Thymus (tissue), 11 donors: ENCODE measurements at regions not wholly inside any gene's neighbourhood (a gene's known extent, or its start where the extent isn't known, plus 50 kb on each side); places are given as distances from the start of the nearest gene placed in this dataset.

Experiments
- DNase-seq, 9 donors: peaks; one replicate each; pipeline ENCODE4 v3.0.0-alpha.2; 2013; ENCODE audit warnings: low spot score in 9 of 9, low read depth in 6 of 9, missing footprints in 1 of 9
- H3K27ac ChIP-seq, 2 donors: one replicate each; pipeline ENCODE4 v1.5.1; 2013; ENCODE audit warnings: control low read depth in 1 of 2, low read depth in 1 of 2, low read length in 1 of 2, mild to moderate bottlenecking in 1 of 2, moderate library complexity in 1 of 2
- H3K27me3 ChIP-seq, 2 donors: one replicate each; pipeline ENCODE4 v1.5.1; 2013; ENCODE audit warnings: low read length in 1 of 2; ENCODE audit not compliant: control insufficient read depth in 2 of 2, insufficient read depth in 1 of 2
- H3K36me3 ChIP-seq, 2 donors: one replicate each; pipeline ENCODE4 v1.5.1; 2013; ENCODE audit warnings: low read length in 1 of 2, mild to moderate bottlenecking in 1 of 2, moderate library complexity in 1 of 2; ENCODE audit not compliant: control insufficient read depth in 2 of 2, insufficient read depth in 2 of 2
- H3K4me1 ChIP-seq, 2 donors: one replicate each; pipeline ENCODE4 v1.5.1; 2013; ENCODE audit warnings: low read length in 2 of 2; ENCODE audit not compliant: control insufficient read depth in 2 of 2, insufficient read depth in 2 of 2
- H3K4me3 ChIP-seq, 2 donors: one replicate each; pipeline ENCODE4 v1.5.1; 2013; ENCODE audit warnings: low read length in 2 of 2, control low read depth in 1 of 2, mild to moderate bottlenecking in 1 of 2
- H3K9me3 ChIP-seq, 2 donors: one replicate each; pipeline ENCODE4 v1.5.1; 2013; ENCODE audit warnings: low read length in 1 of 2, mild to moderate bottlenecking in 1 of 2; ENCODE audit not compliant: control insufficient read depth in 2 of 2, insufficient read depth in 1 of 2
- WGBS: extraction: QIAGEN DNeasy Blood & Tissue Kit; methylation state at CpG from one replicate; pipeline ENCODE4 v1.1.7; 2013; 5-methylcytosine and 5-hydroxymethylcytosine counted together
- donor health status: healthy.

GRCh38 chr1:182246783-182247182, 144.8 kb downstream of the GLUL start:
- Histone ChIP-seq H3K36me3 (no peaks in the 10 kb centered on the region), H3K27me3 (no peaks in the 10 kb centered on the region), H3K27ac (no peak overlapping the region), H3K9me3 (no peaks in the 10 kb centered on the region), H3K4me3 (no peak overlapping the region), H3K4me1 (no peaks in the 10 kb centered on the region)
- 87% methylated on average over 5 of the region's 5 CpGs for WGBS
- DNase-seq: no peak

GRCh38 chr1:182245040-182245439, 146.6 kb downstream of the GLUL start:
- Histone ChIP-seq H3K36me3 (no peaks in the 10 kb centered on the region), H3K4me3 (no peak overlapping the region), H3K9me3 (no peaks in the 10 kb centered on the region), H3K27me3 (no peaks in the 10 kb centered on the region), H3K4me1 (no peaks in the 10 kb centered on the region), H3K27ac (no peak overlapping the region)
- WGBS: 99% methylated on average over 4 of the region's 4 CpGs
- no peak for DNase-seq

GRCh38 chr1:182244451-182244850, 147.1 kb downstream of the GLUL start:
- 98% methylated on average over 2 of the region's 2 CpGs for WGBS

GRCh38 chr1:182242641-182243040, 148.9 kb downstream of the GLUL start:
- no peak for DNase-seq
- no peaks in the 10 kb centered on the region for H3K27me3 ChIP-seq
- H3K9me3 ChIP-seq: no peaks in the 10 kb centered on the region
- no peaks in the 10 kb centered on the region for H3K36me3 ChIP-seq
- H3K4me3 ChIP-seq: no peak overlapping the region
- no peak overlapping the region for H3K27ac ChIP-seq
- no peaks in the 10 kb centered on the region for H3K4me1 ChIP-seq

More at GRCh38 chr1:182244451-182244850, 147.1 kb downstream of the GLUL start:
- no peaks in the 10 kb centered on the region for H3K4me1 ChIP-seq
- no peak overlapping the region for H3K4me3 ChIP-seq
- no peak for DNase-seq
- no peaks in the 10 kb centered on the region for H3K36me3 ChIP-seq
- H3K27me3 ChIP-seq: no peaks in the 10 kb centered on the region
- no peaks in the 10 kb centered on the region for H3K9me3 ChIP-seq
- no peak overlapping the region for H3K27ac ChIP-seq

- H3K9me3 ChIP-seq: no peaks in the 10 kb centered on the region
- no peak overlapping the region for H3K27ac ChIP-seq
- no peak overlapping the region for H3K4me3 ChIP-seq
- no peaks in the 10 kb centered on the region for H3K27me3 ChIP-seq
- no peak for DNase-seq
- 98% methylated on average over 2 of the region's 2 CpGs for WGBS
- no peaks in the 10 kb centered on the region for H3K4me1 ChIP-seq
- H3K36me3 ChIP-seq: no peaks in the 10 kb centered on the region
Observed at GRCh38 chr1:182240085-182240484, 151.5 kb downstream of the GLUL start.

GRCh38 chr1:182238421-182238820, 153.2 kb downstream of the GLUL start:
- no peaks in the 10 kb centered on the region for H3K4me1 ChIP-seq
- no peak overlapping the region for H3K27ac ChIP-seq
- H3K4me3 ChIP-seq: no peak overlapping the region
- DNase-seq: no peak
- WGBS: 92% methylated on average over 1 of the region's 1 CpG
- H3K36me3 ChIP-seq: no peaks in the 10 kb centered on the region
- H3K27me3 ChIP-seq: no peaks in the 10 kb centered on the region
- no peaks in the 10 kb centered on the region for H3K9me3 ChIP-seq

- Histone ChIP-seq H3K4me3 (no peak overlapping the region), H3K27me3 (no peaks in the 10 kb centered on the region), H3K27ac (no peak overlapping the region), H3K9me3 (no peaks in the 10 kb centered on the region), H3K36me3 (no peaks in the 10 kb centered on the region), H3K4me1 (no peaks in the 10 kb centered on the region)
- DNase-seq: no peak
- WGBS: 97% methylated on average over 3 of the region's 3 CpGs
Observed at GRCh38 chr1:182237329-182237728, 154.3 kb downstream of the GLUL start.

- DNase-seq: no peak
Observed at GRCh38 chr1:182236651-182237077, 154.9 kb downstream of the GLUL start.

GRCh38 chr1:182235952-182236650, 155.5 kb downstream of the GLUL start:
- Histone ChIP-seq H3K4me1 (no peaks in the 10 kb centered on the region), H3K27ac (no peak overlapping the region), H3K27me3 (no peaks in the 10 kb centered on the region), H3K4me3 (no peak overlapping the region), H3K36me3 (no peaks in the 10 kb centered on the region), H3K9me3 (no peaks in the 10 kb centered on the region)
- WGBS: 97% methylated on average over 11 of the region's 11 CpGs
- no peak for DNase-seq

More at GRCh38 chr1:182236651-182237077, 154.9 kb downstream of the GLUL start:
- H3K36me3 ChIP-seq: no peaks in the 10 kb centered on the region
- no peak overlapping the region for H3K4me3 ChIP-seq
- 96% methylated on average over 2 of the region's 2 CpGs for WGBS
- no peaks in the 10 kb centered on the region for H3K27me3 ChIP-seq
- H3K9me3 ChIP-seq: no peaks in the 10 kb centered on the region
- no peak overlapping the region for H3K27ac ChIP-seq
- H3K4me1 ChIP-seq: no peaks in the 10 kb centered on the region
